HK-2 (cell line): ENCODE measurements at regions not wholly inside any gene's neighbourhood (a gene's known extent, or its start where the extent isn't known, plus 50 kb on each side); places are given as distances from the start of the nearest gene placed in this dataset.

Experiments
- DNase-seq: peaks from one replicate; pipeline ENCODE4 v3.0.0-alpha.2; 2018; ENCODE audit not compliant: unreplicated experiment

DNA sequence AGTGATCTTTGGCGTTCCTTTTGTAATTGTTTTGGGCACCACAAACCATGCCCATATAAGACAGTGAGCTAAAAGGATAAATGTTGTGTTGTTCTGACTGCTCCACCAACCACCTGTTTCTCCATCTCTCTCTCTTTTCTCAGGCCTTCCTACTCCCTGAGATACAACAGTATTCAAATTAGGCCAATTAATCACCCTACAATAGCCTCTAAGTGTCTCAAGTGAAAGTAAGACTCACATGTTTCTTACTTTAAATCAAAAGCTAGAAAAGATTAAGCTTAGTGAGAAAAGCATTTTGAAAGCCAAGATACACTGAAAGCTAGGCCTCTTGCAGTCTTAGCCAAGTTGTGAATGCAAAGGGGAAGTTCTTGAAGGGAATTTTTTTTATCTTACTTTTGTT is 268.8 kb upstream of the NREP start:
- no peak for DNase-seq

DNA sequence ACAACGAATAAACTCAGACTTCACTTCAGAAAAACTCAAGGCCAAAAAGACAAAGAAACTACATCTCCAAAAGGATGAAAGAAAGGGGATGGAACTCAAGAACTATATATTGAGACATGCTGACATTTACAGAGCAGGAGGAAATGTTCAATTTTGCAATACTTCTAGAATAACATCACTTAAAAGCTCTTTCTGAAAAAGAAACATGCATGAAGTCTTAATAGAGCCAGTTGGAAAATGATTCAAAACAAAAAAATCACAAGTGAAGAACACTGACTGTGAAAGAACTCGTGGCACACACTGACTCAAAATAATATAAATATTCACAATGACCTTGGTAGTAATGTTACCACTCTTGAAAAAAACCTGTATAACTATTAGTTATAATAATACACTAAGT is 267.8 kb upstream of the NREP start:
- no peak for DNase-seq

DNA sequence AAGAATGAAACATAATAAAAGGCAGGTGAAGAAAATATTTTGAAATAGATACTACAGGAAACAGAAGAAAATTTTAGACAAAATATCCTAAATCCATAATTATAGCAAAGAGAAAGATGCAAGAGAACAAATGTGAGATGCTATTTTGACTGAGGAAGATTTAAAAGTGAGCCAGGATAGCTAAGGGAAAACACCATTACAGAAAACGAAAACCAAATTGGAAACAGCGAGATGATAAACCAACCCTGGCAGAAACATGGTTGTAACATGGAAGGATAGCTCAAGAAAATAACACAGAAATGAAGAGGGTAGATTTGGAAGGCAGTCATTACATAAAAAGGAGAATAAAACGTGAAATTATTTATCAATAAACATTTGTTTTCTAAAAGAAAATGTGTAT is 267.2 kb upstream of the NREP start:
- no peak for DNase-seq

DNA sequence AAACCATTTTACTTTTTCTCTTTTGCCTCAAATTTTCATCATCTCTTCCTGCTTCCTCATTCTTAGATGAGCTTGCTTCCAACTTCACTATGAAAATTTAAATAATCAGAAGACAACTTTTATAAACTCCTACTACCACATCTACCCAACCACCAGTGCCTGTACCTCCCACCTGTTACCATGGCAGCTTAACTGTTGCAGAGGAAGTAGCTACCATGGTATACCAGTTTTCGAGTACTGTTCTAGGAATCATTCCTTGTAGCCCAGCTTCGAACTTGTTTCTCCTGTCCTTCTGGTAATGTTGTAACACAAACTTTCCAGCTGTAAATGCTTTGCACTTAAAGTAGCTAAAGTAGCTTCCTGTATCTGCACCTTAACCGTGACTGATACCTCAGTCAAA is 266.8 kb upstream of the NREP start:
- no peak for DNase-seq

DNA sequence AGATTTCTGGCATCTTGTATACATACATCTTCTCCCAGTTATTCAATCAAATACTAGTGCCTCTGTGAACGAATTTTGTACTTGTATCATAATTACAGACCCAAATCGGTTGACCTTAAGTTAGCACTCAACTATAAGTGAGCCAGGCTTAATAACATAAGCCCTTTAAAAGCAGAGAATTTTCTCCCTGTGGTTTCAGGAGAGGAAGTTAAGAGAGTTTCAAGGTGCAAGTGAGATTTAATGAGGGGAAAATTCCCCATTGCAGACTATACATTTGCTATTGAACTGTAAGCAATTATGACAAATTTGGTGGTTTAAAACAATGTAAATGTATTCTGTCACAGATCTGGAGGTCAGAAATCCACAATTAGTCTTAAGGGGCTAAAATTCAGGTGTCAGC is 261.9 kb upstream of the NREP start:
- DNase-seq: no peak

DNA sequence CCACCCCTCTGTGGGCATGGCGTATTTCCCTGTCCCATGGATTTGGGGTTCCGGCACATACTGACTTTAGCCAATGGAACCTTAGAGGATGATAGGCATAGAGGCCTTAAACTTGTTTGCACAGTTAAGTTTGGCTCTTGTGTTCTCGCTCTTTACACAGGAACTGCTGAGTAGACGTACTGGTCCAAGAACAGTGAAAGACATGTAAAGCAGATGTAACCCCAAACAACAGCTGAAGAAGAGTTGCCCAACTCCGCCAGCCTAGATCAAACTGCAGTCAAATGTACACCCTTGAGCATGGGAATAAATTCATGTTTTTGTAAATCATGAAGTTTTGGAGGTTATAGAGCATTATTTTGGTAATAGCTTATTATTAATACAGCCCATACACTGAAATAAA is 260.0 kb upstream of the NREP start:
- DNase-seq: no peak

DNA sequence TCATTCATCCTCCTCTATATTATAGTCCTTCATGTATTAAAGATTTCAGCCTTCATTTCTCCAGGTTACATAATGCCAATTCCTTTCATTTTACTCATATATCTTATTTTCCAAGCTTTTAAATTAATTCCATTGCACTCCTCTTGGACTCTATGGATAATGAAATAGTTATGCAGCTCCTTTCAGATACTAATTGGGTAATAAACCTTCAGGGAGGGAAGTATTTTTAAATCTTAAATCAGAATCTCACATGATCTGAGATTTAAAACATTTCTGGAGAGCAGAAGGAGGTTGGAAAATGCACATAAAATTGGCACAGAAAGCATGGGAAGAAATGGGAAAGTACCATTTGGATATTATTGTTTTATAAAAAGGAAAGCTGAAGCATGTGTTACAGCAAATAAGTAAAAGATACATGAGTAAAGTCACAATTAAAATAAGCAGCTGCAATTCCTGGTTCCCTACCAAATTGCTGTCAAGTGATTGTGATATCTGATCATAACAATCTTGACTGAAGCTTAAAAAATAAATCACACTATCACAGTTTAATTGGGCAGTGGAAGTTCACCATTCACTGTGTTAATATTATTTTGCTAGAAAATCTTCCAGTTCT is 257.9 kb upstream of the NREP start:
- DNase-seq: no peak

DNA sequence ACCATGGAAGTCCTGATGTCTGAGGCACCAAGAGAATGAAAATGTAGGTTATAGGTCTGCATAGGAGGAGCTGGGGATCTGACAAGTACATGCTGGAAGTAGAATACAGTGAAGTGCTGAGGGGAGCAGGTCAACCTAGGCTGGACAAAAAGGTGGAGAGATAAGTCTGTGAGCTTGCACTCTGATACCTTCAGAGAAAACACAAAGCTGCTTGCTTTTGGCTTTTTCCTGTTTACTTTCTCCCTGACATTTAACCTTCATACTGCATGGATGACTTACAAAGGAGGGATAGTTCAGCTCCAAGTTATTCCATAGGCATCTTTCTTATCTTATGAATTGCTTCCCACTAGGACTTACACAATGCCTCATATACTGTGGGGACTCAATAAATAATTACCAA is 256.7 kb upstream of the NREP start:
- no peak for DNase-seq

DNA sequence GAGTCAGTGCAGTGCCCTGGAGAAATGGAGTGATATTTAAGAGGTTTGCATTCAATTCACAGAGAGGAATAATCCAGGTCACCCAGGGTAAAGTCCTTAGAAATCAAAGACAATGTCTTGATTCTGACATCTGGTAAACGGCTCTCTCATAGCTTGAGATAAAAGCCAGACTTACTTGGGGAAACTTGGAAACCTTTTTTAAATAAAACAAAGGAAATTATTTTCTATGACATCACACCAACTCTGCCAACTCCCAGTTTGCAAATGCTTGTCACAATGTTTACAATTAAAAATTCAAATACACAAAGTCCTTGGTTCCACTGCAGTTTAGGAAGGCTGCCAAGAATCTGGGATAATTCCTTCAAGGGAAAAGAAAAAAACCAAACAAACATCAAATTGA is 255.1 kb upstream of the NREP start:
- no peak for DNase-seq

DNA sequence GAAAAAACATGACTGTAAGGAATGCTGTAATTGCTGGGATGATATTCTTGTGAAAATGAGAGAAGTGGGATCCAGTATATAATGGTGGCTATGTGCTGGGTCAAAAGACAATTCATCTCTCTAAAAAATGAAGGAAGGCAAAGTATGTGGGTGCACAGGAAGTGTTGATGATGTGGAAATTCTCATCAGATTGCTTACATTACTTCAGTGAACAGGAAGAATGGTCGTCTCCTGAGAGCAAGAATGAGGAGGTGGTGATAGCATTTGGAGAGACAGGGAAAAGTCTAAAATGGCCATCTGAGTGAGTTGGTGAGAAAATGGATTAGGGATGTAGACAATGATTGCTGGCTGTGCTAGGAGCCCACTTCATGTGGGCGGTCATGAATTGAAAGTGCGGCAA is 253.5 kb upstream of the NREP start:
- DNase-seq: no peak

DNA sequence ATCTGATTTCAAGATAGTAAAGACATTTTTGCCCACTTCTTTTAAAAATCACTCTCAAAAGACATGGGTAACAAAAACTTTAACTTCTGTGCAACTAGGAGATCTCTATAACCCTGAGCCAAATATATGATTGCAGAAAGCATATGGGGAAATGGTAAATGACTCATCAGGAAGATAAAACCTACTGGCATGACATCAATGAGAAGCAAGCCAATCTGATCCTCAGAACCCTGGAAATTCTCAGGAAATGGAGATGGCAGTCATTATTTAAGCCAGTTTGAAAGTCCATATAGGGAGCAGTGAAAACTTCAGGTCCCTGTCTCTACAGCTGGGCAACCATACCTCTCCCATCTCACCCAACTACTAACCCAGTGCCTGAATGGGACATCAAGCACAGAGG is 249.7 kb upstream of the NREP start:
- DNase-seq: no peak

DNA sequence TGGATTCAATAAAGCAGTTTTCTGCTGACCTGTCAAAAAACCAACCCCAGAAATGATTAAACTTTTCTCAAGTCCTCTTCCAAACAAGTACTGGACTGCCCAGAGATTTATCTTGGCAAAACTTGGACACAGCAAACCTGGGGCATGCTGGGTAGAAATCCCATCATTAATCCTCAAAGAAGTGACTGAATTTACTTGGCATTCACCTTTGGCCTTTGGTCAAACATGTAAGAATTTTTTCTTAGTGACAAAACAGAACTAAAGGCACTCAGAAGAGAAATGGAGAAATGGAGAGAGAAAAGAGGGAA is 248.6 kb upstream of the NREP start:
- DNase-seq: no peak

DNA sequence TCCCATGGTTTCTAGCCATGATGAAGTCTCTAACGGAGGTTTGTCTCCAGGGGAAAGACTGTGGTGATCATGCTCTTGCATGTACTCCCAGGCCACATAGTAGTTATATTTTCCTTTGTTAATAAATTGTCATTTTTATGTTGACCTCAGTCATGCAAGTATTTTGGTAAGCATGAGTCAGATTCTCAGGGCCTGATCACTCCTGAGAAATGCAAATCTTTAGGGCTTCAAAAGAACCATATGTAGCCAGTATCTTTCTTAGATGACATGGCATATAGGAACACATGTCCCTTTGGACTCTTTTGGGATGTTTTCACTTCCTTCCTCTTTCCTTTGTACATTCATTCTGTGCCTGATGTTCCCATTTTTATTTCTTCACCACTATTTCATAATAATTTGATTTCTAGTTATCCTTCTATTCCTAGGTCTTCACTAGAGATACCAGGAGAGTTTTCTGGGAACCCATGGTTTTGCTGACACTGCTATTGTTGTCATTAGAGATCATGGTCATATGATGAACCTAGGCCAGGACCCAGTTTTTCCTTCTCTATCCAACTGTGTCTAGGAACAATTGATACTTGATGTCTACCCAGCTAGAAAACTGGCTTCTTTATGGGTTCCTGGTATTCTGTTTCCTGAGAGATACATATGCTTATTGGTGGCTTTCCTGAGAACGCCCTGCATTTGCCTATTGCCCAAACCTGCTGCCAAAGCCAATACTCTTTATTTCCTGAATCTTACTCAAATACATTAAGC is 248.1 kb upstream of the NREP start:
- no peak for DNase-seq

DNA sequence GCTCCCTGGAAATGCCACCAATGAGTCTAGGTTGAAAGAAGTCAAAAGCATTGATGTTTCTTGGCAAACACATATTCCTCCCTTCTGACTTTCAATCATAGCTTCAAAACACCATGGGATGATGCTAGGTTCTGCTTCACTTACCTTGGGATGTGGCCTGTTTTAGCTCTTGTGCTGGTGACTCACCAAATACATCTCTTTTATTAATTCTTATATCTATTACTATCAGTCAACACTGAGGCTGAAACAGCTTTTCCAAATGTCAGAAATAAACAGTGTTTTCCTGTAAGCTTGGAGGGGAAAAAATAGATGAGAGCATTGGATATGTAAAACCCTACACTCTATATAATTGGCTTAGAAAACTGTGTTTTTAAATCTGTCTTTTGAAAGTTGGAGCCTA is 245.4 kb upstream of the NREP start:
- no peak for DNase-seq

DNA sequence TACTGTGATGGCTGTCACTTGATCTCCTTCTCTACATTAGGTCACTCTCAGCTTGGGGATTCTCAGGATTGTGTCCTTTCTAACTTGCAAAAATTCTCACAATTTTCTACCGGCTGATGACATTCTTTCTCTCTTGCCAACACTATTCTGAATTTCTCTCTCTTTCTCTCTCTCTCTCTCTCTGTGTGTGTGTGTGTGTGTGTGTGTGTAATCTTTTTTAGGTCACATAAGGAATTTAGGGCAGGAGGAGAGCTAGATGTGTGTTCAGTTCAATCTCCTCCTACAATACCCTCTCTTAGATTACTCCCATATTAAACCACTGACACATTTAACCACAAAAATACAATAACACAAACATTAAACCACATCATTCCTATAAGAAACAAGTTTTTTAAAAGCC is 242.3 kb upstream of the NREP start:
- DNase-seq: no peak

DNA sequence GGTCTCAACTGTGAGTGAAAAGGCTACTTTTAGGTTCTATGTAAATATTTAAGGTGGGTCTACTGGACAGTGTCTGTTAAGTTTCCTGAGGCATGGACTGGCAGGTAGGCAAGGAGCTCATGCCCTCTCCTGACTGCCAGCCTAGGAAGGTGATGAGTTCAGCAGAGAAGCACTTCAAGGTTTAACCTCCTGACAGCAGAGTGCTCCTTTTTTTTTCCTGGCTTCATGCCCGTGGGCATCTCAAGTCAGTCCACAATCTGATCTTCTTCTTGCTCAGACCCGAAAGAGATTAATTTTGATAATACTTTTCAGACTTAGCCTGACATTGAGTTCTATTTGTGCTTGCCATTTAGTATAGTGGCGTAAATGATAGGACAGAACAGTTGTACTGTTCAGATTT is 241.9 kb upstream of the NREP start:
- no peak for DNase-seq

DNA sequence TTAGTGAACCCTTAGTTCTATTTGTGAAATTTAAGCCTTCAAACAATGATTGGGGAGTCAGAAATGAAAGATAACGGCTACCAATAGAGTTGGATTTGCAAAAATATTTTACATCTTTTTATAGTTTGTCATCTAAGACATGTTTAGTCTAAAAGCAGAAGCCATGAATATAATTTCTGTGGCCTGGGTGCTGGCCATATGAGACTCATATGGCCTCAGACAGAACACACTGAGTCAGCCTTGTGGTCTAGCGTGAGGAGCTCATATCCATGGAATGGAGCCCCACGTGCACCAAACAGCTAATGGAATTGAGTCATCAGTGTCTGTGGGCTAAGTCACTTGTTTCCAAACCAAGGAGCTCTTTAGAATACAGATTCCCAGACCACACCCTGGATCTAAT is 240.7 kb upstream of the NREP start:
- peak; percentile 64 for DNase-seq

DNA sequence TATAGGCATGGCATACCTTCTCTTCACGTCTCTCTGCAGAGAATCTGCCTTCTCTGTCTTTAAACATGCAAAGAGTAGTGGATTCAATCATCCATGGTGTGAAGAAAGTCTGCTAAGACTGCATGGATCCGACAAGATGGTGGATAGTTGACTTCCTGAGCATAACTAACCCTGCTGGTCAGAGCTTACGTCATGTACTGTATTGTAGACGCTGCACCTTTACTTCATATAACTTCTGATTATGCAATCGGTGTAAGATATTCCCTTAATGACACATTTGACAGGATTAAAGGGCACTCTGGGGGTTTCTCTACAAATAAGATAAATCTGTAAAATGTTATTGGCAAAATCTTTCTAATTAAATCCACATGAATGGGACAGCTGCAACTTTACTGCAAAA is 240.3 kb upstream of the NREP start:
- no peak for DNase-seq

DNA sequence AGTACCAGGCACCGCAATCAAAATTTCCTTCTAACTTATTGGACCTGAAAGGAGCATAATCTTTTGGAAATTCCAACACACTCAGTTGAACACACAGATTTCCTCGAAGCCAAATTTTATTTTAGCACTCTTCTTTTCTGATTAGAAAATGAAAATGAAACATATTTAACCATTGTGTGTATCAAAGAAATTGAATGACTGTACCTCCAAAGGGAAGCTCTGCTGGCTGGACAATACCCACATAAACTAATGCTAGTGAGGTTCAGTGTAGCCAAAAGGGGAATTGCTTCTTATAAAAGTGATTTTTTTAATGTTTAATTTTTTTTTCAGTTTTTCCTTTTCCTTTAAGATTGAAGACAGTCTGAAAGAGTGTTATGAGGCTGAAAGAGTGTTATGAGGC is 239.6 kb upstream of the NREP start:
- no peak for DNase-seq

DNA sequence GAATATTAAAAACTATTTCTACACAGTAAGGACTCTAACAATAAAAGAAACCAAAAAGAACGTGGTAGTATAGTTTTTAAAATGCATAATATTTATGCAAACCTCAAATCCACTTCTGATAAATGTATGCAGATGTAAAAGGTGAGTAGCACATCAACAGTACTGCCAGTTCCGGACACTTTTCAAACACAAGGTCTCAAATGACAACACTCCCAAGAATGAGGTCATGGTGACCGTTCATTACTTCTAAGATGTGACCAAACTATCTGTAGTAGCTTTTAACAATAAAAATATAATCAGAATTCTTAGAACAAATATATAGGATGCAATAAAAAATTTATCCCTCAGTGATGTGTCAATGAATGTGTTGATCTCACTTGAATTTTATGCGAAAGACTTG is 238.7 kb upstream of the NREP start:
- DNase-seq: no peak

DNA sequence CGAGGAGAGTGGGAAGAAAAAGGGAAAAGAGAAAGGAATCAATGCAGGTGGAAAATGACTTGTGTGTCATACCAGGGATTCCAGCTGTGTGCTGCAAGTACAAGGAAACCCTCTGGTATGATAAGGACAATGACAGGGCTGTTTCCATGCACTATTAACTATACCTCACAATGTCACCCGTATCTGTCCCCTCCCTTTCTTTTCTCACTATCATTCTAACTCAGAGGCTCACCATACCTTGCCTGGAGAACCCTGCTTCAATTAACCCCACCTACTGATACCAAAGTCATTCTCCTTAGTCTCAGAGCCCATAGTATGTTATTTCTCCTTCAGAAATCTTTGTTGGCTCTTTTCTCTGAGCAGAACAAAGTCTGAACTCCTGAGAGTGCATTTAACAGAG is 236.2 kb upstream of the NREP start:
- no peak for DNase-seq

DNA sequence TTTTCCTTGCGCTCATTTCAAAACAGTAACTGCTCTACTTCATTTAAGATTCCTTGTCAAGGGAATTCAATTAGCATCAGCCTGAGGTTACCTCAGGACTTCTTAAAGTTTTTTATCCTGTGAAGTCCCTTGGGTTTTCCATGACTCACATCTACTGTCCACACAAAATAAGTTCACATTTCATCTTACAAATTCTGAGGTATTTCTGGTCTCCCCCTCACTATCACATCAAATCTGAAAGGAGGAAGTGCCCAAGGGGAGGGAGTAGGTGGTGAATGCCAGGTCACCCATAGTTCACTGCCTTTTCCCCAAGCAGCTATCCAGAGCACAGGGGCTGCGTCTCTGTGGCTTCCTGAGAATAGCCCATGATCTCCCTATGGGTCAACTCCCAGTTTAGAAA is 227.1 kb upstream of the NREP start:
- no peak for DNase-seq

DNA sequence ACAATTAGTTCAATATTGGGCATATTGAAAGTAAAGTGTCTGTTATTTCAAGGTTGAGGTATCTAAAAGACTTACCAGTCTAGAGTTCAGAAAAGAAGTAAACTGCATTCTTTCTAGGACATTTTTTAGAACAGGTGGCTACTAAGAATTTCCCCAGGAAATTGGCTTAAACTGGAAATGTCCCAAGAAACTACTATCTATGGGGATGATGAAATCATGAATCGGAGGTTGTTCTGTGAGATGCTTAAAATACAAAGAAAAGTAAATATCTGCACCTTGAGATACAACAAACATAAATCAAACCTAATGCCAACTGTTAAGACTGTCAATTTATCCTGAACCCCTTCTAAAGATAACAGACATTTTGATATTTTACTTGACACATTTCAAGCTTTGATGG is 226.5 kb upstream of the NREP start:
- no peak for DNase-seq

DNA sequence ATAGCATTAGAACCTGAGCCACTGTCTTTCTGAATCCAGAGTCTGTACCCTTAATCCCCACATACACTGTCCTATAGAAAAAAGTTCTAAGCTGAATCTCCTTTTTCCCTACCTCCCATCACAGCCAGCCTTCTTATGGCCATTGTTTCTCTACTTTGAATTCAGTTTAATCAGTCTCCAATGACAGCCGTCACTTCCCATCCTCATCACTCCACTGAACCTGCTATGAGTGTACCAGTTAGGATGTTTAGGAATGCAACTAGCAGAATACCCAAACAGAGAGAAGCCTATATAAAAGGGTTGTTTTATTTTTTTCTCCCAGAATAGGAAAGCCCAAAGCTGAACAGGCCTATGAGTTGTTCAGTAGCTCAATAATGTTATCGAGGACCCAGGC is 220.4 kb upstream of the NREP start:
- DNase-seq: no peak
